ENCODE measurements at regions not wholly inside any gene's neighbourhood (a gene's known extent, or its start where the extent isn't known, plus 50 kb on each side); places are given as distances from the start of the nearest gene placed in this dataset.

DNA sequence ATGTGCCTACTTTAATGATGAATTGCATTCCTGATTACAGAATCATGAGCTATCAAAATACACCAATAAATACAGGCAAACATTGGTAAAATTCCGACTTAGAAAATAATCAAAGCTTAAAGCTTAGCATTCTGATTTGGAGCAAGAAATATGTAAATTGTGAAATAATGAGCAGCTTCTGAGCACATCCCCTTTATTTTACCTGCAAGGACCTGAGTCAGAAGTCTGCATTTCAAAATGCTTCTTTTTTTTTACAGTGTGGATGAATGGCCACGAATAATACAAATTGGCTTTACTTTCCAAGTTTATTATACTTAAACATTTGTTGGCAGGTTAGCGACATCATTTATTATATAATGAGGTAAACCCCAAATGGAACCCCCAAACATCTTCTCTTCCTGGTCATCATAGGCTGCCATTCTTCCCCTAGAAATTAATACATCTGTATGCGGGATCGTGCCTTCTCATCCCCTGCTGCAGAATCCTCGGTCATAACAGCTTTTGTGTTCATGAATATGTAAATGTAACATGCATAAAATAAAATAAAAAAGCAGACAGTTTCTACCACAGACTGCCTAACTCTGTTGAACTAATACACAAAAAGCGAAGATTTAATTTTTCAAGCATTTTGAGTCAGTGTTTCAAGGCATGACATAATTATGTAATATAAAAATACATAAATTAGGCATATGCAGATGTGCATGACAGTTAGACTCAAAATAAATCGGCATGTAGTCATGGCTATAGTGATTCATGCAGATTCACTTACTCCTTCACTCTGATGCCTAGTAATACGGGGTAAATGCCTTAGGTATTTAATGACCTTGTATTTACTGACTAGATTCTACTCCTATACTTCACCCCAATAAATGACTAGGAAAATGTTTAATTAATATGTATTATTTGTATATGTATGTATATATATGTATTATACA lies 339.7 kb downstream of the USP25 start:
- Histone ChIP-seq H3K27me3 (no peaks in the 10 kb centered on the region), H3K4me1 (no peaks in the 10 kb centered on the region), H3K9me3 (no peaks in the 10 kb centered on the region), H3K4me3 (no peak overlapping the region), H3K27ac (no peak overlapping the region), H3K36me3 (no peaks in the 10 kb centered on the region)
- TF ChIP-seq, protein P1, sequence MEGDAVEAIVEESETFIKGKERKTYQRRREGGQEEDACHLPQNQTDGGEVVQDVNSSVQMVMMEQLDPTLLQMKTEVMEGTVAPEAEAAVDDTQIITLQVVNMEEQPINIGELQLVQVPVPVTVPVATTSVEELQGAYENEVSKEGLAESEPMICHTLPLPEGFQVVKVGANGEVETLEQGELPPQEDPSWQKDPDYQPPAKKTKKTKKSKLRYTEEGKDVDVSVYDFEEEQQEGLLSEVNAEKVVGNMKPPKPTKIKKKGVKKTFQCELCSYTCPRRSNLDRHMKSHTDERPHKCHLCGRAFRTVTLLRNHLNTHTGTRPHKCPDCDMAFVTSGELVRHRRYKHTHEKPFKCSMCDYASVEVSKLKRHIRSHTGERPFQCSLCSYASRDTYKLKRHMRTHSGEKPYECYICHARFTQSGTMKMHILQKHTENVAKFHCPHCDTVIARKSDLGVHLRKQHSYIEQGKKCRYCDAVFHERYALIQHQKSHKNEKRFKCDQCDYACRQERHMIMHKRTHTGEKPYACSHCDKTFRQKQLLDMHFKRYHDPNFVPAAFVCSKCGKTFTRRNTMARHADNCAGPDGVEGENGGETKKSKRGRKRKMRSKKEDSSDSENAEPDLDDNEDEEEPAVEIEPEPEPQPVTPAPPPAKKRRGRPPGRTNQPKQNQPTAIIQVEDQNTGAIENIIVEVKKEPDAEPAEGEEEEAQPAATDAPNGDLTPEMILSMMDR (IDR thresholded peaks at IDR 0.05) = no peak
- no peak for DNase-seq (ENCODE audit: low spot score)

GRCh38 chr21:16070207-16070651 lies 340.4 kb downstream of the USP25 start:
- Histone ChIP-seq H3K4me1 (no peaks in the 10 kb centered on the region), H3K27me3 (no peaks in the 10 kb centered on the region), H3K36me3 (no peaks in the 10 kb centered on the region), H3K9me3 (no peaks in the 10 kb centered on the region), H3K4me3 (no peak overlapping the region), H3K27ac (no peak overlapping the region)
- TF ChIP-seq, protein P1 (IDR thresholded peaks at IDR 0.05) = no peak
- DNase-seq (ENCODE audit: low spot score) = no peak

DNA sequence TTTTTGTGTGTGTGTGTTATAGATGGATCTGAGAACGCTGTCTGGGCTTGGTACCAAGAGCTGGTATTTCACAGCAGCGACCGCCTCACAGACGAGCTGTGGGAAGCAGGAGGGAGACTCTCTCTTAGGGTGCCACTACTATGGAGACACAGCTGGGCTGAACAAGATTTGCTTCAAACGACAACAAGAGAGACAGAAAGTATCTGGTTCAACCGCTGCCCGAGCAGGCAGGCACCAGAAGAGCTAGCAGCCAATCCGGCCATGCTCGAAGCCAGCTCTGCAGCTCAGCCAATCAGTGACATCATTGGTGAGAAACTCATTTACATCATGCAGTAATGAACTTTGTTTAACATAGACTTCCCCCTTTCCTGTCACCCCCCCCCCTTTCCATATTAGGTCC lies 341.3 kb downstream of the USP25 start:
- Histone ChIP-seq H3K27ac (no peak overlapping the region), H3K9me3 (no peaks in the 10 kb centered on the region), H3K4me1 (no peaks in the 10 kb centered on the region), H3K4me3 (peak overlapping the region; percentile 0 to 22), H3K36me3 (no peaks in the 10 kb centered on the region), H3K27me3 (no peaks in the 10 kb centered on the region)
- TF ChIP-seq, protein P1 (IDR thresholded peaks at IDR 0.05) = no peak
- DNase-seq (ENCODE audit: low spot score) = no peak

DNA sequence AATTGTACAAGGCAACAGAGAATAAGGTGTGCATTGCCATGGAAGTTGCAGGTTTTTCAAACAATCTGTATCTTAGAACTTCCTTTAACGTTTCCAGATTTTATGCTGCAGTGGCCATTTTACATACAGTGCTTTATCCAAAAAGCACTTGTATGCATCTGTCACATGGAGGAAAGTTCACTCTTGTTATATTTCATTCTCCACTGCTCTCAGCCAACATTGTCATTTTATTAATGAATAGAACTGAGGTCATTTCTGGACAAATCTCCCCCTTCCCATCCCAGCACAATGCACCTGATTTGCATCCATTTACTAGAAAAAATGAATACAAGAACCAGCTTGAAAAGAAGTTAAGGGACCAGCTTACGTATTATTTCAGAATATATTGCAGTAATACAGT lies 342.0 kb downstream of the USP25 start:
- no peak overlapping the region for H3K4me3 ChIP-seq

GRCh38 chr21:16072221-16072620 lies 342.4 kb downstream of the USP25 start:
- TF ChIP-seq, protein P1 (IDR thresholded peaks at IDR 0.05) = no peak
- Histone ChIP-seq H3K9me3 (no peaks in the 10 kb centered on the region), H3K27me3 (no peaks in the 10 kb centered on the region), H3K27ac (no peak overlapping the region), H3K36me3 (no peaks in the 10 kb centered on the region), H3K4me3 (no peak overlapping the region), H3K4me1 (no peaks in the 10 kb centered on the region)
- DNase-seq (ENCODE audit: low spot score) = no peak

More for the DNA sequence above, 342.0 kb downstream of the USP25 start:
- DNase-seq (ENCODE audit: low spot score) = no peak
- TF ChIP-seq, protein P1 (IDR thresholded peaks at IDR 0.05) = no peak
- Histone ChIP-seq H3K27me3 (no peaks in the 10 kb centered on the region), H3K27ac (no peak overlapping the region), H3K9me3 (no peaks in the 10 kb centered on the region), H3K4me1 (no peaks in the 10 kb centered on the region), H3K36me3 (no peaks in the 10 kb centered on the region)
